ENCODE measurements at regions not wholly inside any gene's neighbourhood (a gene's known extent, or its start where the extent isn't known, plus 50 kb on each side); places are given as distances from the start of the nearest gene placed in this dataset.

DNA sequence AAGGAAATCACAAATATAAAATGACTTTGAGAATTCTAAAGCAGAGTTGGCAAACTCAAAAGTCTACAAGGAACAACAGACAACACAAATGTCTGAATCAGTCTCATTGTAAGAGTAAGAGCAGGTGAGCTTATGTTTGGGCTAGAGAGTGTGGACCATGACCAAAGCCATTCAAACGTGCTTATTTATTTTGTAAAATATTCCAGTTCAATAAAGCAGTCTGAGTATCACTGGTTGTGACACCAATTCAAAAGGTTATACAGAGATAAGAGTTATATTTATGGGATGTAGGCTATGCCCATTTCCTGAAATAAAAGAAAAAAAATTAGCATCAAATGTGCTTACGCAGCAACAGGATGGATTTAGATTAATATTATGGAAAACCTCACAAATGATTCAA lies 251.6 kb downstream of the KLF5 start:
- Histone ChIP-seq H3K4me2 (ENCODE audit: low read length) (no peak overlapping the region), H2AFZ (ENCODE audit: low read depth, low read length) (no peak overlapping the region), H3K9me3 (ENCODE audit: insufficient read depth, low read depth, low read length) (no peaks in the 10 kb centered on the region), H3K27ac (ENCODE audit: low read depth, low read length) (no peak overlapping the region), H3K4me3 (ENCODE audit: insufficient read depth, low read depth, low read length) (no peak overlapping the region), H3K27me3 (ENCODE audit: insufficient read depth, low read length) (no peaks in the 10 kb centered on the region), H3K9ac (ENCODE audit: low read length) (no peak overlapping the region), H3K4me1 (ENCODE audit: insufficient read depth, low read length) (no peaks in the 10 kb centered on the region), H3K36me3 (ENCODE audit: insufficient read depth, low read length) (no peaks in the 10 kb centered on the region), H4K20me1 (ENCODE audit: insufficient read depth, low read length) (no peaks in the 10 kb centered on the region), H3K79me2 (ENCODE audit: insufficient read depth, low read length) (no peaks in the 10 kb centered on the region)
- Mint-ChIP-seq H3K27ac (ENCODE audit: unreplicated experiment) (no peak overlapping the region), H3K27me3 (ENCODE audit: low read depth, unreplicated experiment) (no peaks in the 10 kb centered on the region), H3K4me1 (ENCODE audit: low read depth, unreplicated experiment) (no peaks in the 10 kb centered on the region), H3K9me3 (ENCODE audit: unreplicated experiment) (peaks cover 12% of the 10 kb centered on the region), H3K4me3 (ENCODE audit: unreplicated experiment) (no peak overlapping the region), H3K36me3 (ENCODE audit: low read depth, unreplicated experiment) (no peaks in the 10 kb centered on the region)
- FAIRE-seq (no peak), DNase-seq (ENCODE audit: low read depth) (no peak)
- TF ChIP-seq, protein P1, sequence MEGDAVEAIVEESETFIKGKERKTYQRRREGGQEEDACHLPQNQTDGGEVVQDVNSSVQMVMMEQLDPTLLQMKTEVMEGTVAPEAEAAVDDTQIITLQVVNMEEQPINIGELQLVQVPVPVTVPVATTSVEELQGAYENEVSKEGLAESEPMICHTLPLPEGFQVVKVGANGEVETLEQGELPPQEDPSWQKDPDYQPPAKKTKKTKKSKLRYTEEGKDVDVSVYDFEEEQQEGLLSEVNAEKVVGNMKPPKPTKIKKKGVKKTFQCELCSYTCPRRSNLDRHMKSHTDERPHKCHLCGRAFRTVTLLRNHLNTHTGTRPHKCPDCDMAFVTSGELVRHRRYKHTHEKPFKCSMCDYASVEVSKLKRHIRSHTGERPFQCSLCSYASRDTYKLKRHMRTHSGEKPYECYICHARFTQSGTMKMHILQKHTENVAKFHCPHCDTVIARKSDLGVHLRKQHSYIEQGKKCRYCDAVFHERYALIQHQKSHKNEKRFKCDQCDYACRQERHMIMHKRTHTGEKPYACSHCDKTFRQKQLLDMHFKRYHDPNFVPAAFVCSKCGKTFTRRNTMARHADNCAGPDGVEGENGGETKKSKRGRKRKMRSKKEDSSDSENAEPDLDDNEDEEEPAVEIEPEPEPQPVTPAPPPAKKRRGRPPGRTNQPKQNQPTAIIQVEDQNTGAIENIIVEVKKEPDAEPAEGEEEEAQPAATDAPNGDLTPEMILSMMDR (IDR thresholded peaks at IDR 0.05; ENCODE audit: insufficient read depth, low read depth, low read length): no peak
- no peak for TF ChIP-seq EZH2 (IDR thresholded peaks at IDR 0.05; ENCODE audit: insufficient read depth, low read length)

GRCh38 chr13:73307481-73307880 lies 248.7 kb downstream of the KLF5 start:
- Histone ChIP-seq H3K9ac (ENCODE audit: low read length) (no peak overlapping the region), H3K79me2 (ENCODE audit: insufficient read depth, low read length) (no peaks in the 10 kb centered on the region), H3K4me1 (ENCODE audit: insufficient read depth, low read length) (peaks cover 4% of the 10 kb centered on the region), H3K36me3 (ENCODE audit: insufficient read depth, low read length) (no peaks in the 10 kb centered on the region), H3K27me3 (ENCODE audit: insufficient read depth, low read length) (no peaks in the 10 kb centered on the region), H4K20me1 (ENCODE audit: insufficient read depth, low read length) (no peaks in the 10 kb centered on the region), H2AFZ (ENCODE audit: low read depth, low read length) (no peak overlapping the region), H3K4me3 (ENCODE audit: insufficient read depth, low read depth, low read length) (no peak overlapping the region), H3K9me3 (ENCODE audit: insufficient read depth, low read depth, low read length) (no peaks in the 10 kb centered on the region), H3K4me2 (ENCODE audit: low read length) (no peak overlapping the region), H3K27ac (ENCODE audit: low read depth, low read length) (no peak overlapping the region)
- no peak overlapping the region for H3K4me3 Mint-ChIP-seq (ENCODE audit: unreplicated experiment)
- no peak for TF ChIP-seq EZH2 (IDR thresholded peaks at IDR 0.05; ENCODE audit: insufficient read depth, low read length)
- TF ChIP-seq, protein P1 (IDR thresholded peaks at IDR 0.05; ENCODE audit: insufficient read depth, low read depth, low read length): no peak
- no peaks in the 10 kb centered on the region for H3K27me3 Mint-ChIP-seq (ENCODE audit: low read depth, unreplicated experiment)
- no peak for FAIRE-seq
- H3K27ac Mint-ChIP-seq (ENCODE audit: unreplicated experiment): no peak overlapping the region
- H3K9me3 Mint-ChIP-seq (ENCODE audit: unreplicated experiment): peaks cover 3% of the 10 kb centered on the region
- H3K4me1 Mint-ChIP-seq (ENCODE audit: low read depth, unreplicated experiment): peaks cover 2% of the 10 kb centered on the region
- no peak for DNase-seq (ENCODE audit: low read depth)
- H3K36me3 Mint-ChIP-seq (ENCODE audit: low read depth, unreplicated experiment): no peaks in the 10 kb centered on the region

DNA sequence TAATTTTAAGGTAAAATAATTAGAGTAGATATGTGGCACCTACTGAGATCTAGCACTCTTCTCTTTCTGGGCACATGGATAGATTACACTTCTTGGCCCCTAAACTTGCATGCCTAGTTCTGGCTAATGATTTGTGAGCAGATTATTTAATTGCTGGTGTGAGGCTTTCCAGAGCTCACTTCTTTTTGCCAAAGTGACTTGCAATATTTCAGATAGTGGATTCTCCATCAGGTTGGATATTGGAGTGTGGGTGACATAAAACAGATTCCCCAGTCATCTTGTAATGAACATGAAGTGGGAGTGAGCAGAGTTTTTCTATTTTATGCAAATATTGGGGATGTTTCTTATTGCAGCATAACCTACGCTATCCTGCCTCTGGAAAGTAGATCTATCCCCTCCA lies 247.9 kb downstream of the KLF5 start:
- no peak for FAIRE-seq
- H3K4me3 Mint-ChIP-seq (ENCODE audit: unreplicated experiment): no peak overlapping the region

More for the DNA sequence above, 247.9 kb downstream of the KLF5 start:
- no peak overlapping the region for H3K4me2 ChIP-seq (ENCODE audit: low read length)
- Mint-ChIP-seq H3K36me3 (ENCODE audit: low read depth, unreplicated experiment) (no peaks in the 10 kb centered on the region), H3K9me3 (ENCODE audit: unreplicated experiment) (peaks cover 3% of the 10 kb centered on the region), H3K4me1 (ENCODE audit: low read depth, unreplicated experiment) (peaks cover 2% of the 10 kb centered on the region), H3K27ac (ENCODE audit: unreplicated experiment) (no peak overlapping the region), H3K27me3 (ENCODE audit: low read depth, unreplicated experiment) (no peaks in the 10 kb centered on the region)
- no peak for TF ChIP-seq EZH2 (IDR thresholded peaks at IDR 0.05; ENCODE audit: insufficient read depth, low read length)
- TF ChIP-seq, protein P1 (IDR thresholded peaks at IDR 0.05; ENCODE audit: insufficient read depth, low read depth, low read length): no peak
- DNase-seq (ENCODE audit: low read depth): no peak
- H3K36me3 ChIP-seq (ENCODE audit: insufficient read depth, low read length): no peaks in the 10 kb centered on the region
- no peak overlapping the region for H3K9ac ChIP-seq (ENCODE audit: low read length)
- peaks cover 4% of the 10 kb centered on the region for H3K4me1 ChIP-seq (ENCODE audit: insufficient read depth, low read length)
- H3K79me2 ChIP-seq (ENCODE audit: insufficient read depth, low read length): no peaks in the 10 kb centered on the region
- H3K9me3 ChIP-seq (ENCODE audit: insufficient read depth, low read depth, low read length): no peaks in the 10 kb centered on the region
- H3K27me3 ChIP-seq (ENCODE audit: insufficient read depth, low read length): no peaks in the 10 kb centered on the region
- H3K27ac ChIP-seq (ENCODE audit: low read depth, low read length): no peak overlapping the region
- H2AFZ ChIP-seq (ENCODE audit: low read depth, low read length): no peak overlapping the region
- H3K4me3 ChIP-seq (ENCODE audit: insufficient read depth, low read depth, low read length): no peak overlapping the region
- no peaks in the 10 kb centered on the region for H4K20me1 ChIP-seq (ENCODE audit: insufficient read depth, low read length)
